ENCODE measurements at regions not wholly inside any gene's neighbourhood (a gene's known extent, or its start where the extent isn't known, plus 50 kb on each side); places are given as distances from the start of the nearest gene placed in this dataset.

- DNase-seq = peak; percentile 76
These were observed 242.2 kb downstream of the ZNF516 start for GRCh38 chr18:76252880-76253279.

DNA sequence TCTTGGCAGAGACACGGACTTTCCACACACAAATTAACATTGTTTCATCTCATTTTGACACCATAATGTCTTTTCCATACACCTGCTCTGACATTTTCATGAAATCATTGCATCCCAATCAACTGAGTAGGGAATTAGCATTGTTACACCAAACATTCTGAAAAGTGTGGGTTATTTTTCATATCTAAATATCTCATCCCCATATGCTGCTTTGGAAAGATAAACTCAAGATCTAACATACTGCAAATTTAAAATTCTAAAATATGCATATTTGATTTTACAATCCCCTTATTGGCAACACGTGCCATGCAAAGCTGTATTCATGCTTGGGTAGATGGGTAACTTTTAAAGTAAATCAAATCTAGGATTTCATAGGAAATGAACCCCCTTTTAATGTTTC lies 242.9 kb downstream of the ZNF516 start:
- no peak for DNase-seq

- DNase-seq = no peak
These were observed 243.4 kb downstream of the ZNF516 start for GRCh38 chr18:76251691-76252090.

GRCh38 chr18:76246590-76246989 lies 248.5 kb downstream of the ZNF516 start:
- DNase-seq = no peak

- no peak for DNase-seq
These were observed 260.4 kb downstream of the ZNF516 start for GRCh38 chr18:76234676-76235060.

DNA sequence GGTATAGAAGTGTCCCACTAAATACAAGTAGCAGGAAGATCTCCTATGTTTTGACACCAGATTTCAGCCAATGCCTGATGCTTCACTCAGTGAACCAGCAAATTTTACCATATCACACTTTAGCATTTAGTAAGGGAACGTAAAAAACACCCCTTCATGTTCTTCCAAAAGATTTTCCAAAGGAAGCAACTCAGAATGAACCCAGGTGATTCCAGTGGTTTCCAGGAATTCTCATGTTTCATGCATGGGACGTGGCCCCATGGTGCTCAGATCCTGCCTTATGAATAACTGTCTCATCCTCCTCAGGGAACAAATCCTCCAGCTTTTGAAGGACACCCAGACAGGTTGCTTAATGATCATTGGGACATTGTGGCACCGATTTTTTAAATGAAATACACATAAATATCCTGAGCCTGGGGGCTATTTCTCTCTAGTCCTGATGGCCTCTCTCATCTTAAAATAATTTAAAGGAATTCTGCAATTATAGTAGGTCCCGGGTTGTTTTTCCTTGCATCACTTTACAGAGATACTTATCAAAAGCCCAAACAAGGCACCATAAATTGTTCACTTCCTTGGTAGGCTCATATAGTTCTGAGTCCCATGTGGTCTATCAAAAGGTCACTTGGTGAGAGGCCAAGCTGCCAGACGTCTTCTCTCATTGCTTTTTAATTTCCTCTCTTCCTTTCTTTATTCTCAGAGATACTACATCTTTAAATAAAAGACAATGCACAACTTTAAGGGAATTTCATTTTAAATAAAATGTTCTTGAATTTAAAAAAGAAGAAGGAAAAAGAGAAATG lies 261.0 kb downstream of the ZNF516 start:
- no peak for DNase-seq

GRCh38 chr18:76233406-76233805 lies 261.6 kb downstream of the ZNF516 start:
- no peak for DNase-seq

DNA sequence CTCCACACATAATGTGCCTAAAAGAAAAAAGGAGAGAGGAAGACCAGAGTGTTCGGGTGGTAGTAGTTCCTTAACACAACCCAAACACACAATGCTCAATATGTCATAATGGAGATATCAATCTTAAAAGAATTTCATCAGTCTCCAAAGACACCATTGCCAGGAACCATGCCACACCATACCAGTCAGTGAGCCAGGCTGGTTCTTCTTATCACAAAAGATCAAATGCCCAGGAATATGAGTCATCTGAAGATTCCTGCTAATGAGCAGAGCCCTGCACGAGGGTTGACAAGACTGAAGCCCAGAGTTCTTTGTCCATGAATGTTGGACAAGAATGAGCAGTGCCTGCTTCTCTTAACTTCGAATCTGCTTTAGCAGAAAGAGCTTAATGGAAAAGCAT lies 262.3 kb downstream of the ZNF516 start:
- DNase-seq = no peak

DNA sequence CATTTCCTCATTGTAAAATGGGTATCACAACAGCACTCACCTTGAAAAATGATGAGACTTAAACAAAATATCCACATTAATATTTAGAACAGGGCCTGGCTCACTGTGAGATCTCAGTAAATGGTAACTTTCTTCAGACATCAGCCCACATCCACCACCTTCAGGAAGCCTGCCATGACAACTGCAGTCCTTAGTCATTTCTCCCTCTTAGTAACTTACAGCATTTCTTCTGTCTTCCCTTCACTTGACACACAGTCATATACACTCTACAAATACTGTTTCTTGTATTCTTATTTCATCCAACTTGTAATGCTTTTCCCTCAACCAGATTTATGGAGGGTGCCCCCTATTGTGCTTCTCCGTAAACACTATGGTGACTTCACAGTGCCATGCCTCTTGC lies 263.0 kb downstream of the ZNF516 start:
- DNase-seq = no peak

DNA sequence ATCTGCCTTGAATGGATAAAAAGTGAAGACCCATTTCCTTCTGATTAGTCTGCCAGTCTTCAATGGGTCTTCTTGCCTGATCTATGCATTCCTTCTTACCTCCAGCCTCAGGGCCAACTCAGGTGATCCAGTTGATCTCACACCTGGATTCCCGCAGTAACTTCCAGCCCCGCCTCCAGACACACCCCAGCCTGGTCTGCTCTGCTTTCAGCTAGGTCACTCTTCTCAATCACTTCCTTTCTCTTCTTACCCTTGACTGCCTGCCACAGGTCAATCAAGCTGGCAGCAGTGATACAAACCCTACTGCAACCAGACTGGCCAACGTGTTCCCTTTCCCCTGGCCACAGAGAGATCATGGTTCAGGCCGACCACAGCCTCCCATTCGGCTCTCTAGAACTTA lies 263.6 kb downstream of the ZNF516 start:
- DNase-seq = no peak

- no peak for DNase-seq
These were observed 264.3 kb downstream of the ZNF516 start for GRCh38 chr18:76230791-76231190.

DNA sequence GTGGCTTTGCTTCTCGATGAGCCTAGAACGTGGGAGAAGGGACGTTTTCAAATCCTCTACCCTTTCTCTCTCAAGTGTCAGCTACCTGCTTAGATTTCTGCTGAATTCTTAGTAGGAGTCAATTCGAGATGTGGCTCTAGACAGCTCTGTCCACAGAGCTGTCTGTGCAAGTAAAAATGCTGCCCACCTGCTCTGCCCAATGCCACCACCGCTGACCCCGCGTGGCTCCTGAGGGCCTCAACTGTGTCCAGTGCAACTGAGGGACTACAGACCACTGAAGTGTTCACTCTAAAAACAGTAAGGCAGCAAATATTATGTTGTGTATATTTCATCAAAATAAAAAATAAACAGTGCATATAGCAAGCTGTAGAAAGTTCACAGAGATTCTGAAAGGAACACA lies 266.3 kb downstream of the ZNF516 start:
- no peak for DNase-seq

GRCh38 chr18:76227759-76228158 lies 267.3 kb downstream of the ZNF516 start:
- DNase-seq = no peak

DNA sequence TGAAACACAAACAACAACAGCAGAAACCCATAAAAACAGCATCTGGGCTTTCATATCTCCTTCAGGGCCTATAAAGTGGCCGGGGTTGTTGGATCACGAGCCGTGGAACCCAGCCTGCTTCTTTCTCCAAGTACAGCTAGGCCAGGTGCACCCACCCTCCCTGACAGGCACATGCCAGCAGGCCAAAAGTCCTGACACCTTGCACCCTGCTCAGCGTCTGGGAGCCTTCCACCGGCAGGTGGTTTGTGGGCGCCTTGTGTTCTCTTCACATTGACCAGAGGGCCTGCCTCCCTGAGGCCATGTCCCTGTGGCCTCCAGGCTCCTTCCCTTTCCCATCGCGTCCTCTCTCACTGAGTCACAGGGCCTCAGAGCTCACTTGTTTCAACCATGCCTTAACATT lies 271.6 kb downstream of the ZNF516 start:
- DNase-seq = no peak

DNA sequence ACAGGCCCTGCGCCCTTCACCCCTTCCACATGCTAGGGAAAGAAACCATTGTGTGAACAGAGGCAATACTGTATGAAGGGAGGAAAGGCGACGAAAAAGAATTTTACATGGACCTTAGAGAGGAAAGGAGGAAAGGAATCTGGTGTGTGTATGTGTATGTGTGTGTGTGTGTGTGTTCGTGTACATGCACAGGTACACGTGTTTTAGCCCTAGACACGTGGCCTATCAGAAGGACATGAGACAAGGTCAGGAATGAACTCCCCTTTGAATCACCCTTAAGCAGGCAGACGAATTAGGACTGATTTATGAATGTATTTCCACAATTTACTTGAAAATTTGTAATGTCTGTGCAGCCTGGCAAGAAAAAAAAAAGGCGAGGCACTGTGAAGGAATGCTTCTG lies 276.0 kb downstream of the ZNF516 start:
- no peak for DNase-seq

DNA sequence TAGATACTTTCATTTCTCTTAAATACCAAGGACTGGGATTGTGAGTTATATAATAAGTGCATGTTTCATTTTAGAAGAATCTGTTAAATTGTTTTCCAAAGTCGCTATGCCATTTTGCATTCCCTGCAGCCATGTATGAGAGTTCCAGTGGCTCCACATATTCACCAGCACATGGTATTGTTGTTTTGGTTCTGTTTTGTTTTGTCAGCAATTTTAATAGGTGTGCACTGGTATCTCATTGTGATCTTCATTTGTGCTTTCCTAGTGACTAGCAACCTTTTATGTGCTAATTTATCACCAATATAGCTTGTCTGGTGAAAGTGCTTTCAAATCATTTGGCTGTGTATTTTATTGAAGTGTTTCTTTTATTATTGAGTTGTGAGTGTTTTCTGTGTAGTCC lies 278.9 kb downstream of the ZNF516 start:
- no peak for DNase-seq

DNA sequence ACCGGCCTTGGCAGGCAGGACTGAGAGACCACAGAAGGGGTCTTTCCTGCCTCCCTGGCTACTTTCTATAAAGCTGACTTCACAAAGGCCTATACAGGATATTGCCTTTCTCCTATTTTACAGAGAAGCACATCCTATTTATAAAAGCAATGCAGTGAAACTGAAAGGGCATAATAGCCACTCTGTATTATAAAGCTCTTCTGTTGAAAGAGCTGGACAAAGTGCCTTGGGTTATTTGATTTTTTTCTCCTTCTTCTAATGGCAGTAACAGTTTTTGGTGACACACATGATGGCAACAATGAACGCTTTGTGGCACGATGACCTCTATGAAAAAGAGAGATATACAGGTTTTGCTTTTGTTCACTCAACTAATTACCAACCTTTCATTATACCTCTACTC lies 281.1 kb downstream of the ZNF516 start:
- DNase-seq = peak; percentile 86

- DNase-seq = peak; percentile 100
These were observed 282.1 kb downstream of the ZNF516 start for GRCh38 chr18:76212960-76213359.

- no peak for DNase-seq
These were observed 285.4 kb downstream of the ZNF516 start for GRCh38 chr18:76209597-76209996.

DNA sequence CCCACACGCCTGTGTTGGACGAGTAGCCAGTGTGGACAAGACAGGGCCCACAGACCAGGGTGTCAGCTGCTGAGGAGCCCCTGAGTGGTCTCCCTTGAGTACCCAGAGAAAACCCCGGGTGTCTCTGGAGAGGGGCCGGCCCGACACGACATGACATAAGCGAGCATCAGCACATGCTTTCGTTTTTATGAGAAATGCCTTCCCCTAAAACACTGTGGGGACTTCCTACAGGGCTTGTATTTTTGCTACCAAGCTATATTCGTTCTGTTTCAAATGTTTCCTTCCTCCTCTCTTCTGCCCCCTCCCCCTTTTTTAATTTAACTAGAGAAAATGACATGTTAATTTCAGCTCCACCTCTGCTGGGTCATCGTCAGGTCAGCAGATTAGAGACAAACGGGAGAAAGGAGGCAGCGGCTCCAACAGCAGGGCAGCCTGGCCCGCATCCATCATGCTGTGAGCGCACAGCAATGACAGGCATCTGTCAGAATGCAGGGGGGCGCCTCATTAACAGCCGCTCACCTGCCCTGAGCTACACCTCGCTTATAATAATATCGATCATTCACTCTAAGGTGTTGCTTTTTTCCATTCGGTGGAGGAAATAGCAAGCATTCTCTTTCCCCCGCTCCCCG lies 286.2 kb downstream of the ZNF516 start:
- DNase-seq = peak; percentile 98

GRCh38 chr18:76205906-76206305 lies 289.1 kb downstream of the ZNF516 start:
- peak; percentile 58 for DNase-seq

DNA sequence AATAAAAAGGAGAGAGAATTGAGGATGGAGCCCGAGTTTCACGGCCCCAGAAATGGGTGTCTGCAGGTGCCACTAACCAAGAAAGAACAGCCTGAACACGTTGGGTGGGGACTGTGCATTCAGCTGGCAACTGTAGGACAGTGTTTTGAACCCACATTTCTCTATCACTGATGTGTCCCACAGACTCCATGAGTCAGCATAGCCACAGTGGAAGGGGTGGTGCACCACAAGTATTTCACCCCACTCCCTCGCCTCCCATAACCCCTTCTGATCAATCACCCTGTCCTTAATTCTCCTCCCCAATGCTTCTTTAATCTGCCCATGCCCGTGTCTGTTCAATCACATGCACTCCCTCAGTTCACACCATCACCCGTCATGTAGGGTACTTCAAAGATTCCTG lies 291.5 kb downstream of the ZNF516 start:
- no peak for DNase-seq

DNA sequence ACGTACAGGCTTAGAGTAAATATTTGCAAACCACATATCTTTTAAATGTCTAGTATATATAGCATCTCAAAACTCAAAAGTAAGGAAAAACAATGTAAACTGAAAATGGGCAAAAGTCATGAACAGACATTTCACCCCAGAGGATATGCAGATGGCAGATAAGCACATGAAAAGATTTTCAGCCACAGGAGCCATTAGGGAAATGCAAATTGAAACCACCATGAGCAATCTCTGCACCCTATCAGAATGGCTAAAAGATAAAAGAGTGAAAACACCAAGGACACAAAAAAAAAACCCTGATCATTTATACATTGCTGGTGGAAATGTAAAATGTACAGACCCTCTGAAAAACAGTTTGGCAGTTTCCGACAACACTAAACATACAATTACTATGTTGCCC lies 292.7 kb downstream of the ZNF516 start:
- no peak for DNase-seq

DNA sequence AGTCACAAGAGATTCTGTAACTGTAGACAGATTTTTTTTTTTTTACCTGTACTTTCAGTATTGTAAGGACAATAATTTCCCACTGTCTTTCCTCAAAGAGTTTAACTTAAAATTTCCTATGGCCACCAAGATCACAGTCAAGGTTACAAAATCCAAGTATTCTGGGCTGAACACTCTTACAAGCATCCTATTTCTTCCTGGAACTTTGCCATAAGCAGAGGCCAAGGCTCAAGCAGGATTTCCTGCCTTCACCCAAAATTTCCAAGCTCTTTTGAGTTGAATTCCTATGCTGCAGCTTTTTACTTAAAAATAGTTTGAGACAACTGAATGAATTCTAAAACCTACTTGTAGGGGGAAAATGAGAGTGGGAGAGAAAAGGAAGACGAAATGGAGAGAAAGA lies 299.4 kb downstream of the ZNF516 start:
- no peak for DNase-seq

GRCh38 chr18:76188097-76188496 lies 306.9 kb downstream of the ZNF516 start:
- DNase-seq = no peak
